Kidney capillary endothelial cell (primary cell): ENCODE measurements at regions not wholly inside any gene's neighbourhood (a gene's known extent, or its start where the extent isn't known, plus 50 kb on each side); places are given as distances from the start of the nearest gene placed in this dataset.
"Not testable (repeated sequence)": the region's sequence is repeated elsewhere in the genome, so short reads cannot be mapped to it uniquely, and the experiment has no call there.

Experiments used
- DNase-seq: peaks from one replicate; pipeline ENCODE4 v3.0.0-alpha.2; 2018; ENCODE audit warnings: low spot score

DNA sequence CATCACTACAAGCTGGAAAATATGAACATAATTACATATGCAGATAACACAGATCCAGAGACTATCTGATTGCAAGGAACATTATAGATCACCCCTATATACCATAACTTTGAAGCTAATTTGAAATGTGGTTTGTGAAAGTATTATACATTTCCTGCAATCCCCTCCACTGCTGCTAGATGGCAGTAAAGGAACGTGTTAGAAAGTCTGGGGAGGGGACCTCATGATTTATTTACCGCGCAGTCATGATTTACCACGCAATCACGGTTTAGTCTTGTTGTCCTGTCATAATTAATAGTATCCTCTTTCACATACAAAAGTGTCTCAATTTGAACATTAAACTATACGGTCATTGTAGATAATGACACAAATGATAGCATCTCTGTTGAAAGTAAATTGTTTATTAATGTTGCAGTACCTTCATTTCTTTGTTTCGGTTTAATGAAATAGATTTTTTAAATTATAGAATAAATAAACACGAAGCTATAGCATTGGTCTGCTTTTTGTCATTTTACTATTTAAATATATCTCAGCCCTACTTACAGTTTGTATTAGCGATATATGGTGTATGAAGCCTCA lies 145.3 kb upstream of the PRSS1 start:
- DNase-seq = peak; percentile 61

DNA sequence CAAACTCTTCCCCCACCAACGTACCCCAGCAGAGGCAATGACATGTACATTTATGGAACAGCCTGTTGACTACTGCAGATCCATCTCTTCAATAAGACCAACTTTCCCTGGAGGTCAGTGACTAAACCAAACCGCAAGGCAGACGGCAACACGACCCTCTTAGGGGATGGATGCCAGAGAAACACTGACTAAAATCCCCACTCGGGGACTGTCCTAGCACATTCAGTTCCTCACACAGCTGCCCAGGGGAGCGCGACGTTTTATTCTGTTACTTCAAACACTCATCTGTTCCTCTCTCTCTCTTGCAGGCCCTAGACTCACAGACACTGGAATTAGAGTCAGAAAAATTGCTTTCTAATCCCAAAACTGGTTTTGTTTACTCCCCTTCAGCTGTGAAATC lies 146.5 kb upstream of the PRSS1 start:
- DNase-seq = no peak

DNA sequence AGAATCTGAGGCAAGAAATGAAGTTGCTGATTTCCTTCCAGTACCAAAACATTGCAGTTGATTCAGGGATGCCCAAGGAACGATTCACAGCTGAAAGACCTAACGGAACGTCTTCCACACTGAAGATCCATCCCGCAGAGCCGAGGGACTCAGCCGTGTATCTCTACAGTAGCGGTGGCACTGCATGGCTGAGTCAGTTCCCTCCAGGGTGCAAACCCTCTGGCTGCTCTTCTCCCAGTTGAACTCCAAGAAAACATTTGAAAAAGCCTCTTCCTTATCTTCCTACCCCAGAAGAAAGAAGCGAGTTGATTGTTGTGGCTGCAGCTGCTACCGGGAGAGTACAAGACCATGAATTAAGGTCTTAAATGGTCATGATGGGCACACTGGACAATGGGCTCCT lies 147.1 kb upstream of the PRSS1 start:
- no peak for DNase-seq

DNA sequence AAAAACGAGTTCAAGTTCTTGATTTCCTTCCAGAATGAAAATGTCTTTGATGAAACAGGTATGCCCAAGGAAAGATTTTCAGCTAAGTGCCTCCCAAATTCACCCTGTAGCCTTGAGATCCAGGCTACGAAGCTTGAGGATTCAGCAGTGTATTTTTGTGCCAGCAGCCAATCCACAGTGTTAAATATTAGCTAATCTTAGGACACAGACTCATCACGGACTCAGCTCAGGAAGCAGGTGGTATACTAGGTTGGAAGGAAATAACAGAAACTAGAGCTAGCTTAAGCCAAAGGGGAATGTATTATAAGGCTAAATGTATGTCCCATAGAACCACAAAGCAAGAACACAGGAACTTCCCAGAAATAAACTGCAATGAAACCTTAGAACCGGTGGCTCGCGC lies 151.0 kb upstream of the PRSS1 start:
- DNase-seq = no peak

DNA sequence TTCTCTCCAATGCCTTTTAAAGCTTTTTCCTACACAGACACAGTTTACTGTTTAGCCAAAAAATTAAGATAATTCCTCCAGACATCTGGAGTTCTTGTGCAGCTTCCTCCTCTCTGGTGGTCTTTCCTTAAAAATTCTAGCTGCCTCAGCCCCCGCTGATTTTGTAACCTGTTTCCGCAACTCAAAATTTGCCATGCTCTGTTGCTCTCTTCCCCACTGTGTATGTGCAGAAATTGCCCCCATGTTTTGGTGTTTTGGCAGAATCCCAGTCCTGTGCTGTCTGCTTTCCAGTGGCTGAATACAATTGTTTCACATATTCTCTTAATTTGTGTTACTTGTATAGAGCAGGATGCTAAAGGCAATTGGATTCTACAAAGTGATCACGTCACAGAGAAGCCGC lies 151.7 kb upstream of the PRSS1 start:
- no peak for DNase-seq

DNA sequence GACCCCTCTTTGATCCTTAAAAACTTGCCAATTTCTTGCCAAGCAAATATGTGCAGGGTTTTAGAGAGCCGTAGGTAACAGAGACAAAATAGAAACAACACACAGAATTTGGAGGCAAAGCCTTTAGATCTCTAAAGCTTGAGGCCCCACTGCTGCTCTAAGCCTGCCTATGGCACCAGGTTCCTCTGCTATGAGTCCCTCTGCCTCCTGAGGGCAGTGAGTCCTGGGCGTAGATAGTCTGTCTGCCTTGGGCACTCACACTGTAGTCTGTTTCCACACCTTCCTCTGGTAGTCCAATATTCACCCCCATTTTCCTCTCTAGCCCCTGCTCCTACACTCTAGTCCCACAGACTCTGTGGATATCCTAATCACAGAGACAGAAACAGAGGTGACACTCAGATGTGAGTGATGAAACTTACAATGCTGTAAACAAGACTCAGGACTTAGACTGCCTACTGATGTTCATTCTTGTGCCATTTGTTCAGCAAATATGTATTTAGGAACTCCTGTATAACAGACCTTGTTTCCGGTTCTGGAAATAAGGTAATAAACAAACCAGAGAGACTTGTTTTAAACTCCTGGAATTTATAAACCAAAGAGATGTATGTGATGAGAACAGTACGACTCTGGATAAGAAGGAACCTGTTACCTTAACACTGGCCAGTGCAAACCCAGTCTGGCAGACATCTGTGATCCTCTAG lies 153.3 kb upstream of the PRSS1 start:
- no peak for DNase-seq

DNA sequence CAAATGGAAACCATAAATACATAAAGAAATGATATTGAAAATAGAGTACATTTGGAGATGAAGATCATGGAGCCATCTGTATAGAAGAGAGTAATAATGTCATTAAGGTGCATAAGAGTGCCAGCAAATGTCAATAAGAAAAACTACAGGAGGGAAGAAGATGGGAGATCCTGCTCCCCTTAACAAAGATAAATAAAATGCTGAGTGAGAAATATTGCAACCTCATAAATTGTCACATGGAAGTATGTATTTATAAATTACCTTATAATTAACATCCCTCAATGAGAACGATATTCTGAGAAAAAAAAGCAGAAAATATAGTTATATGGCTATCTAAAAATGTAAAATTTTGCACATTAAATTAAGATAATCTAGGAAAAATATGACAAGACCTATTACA lies 155.2 kb upstream of the PRSS1 start:
- DNase-seq = no peak

DNA sequence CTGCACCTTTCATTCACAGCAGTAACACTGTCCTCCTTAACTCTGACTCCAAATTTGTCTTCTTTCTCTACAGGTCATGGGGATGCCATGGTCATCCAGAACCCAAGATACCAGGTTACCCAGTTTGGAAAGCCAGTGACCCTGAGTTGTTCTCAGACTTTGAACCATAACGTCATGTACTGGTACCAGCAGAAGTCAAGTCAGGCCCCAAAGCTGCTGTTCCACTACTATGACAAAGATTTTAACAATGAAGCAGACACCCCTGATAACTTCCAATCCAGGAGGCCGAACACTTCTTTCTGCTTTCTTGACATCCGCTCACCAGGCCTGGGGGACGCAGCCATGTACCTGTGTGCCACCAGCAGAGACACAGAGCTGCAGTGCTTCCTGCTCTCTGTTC lies 156.2 kb upstream of the PRSS1 start:
- DNase-seq = no peak

DNA sequence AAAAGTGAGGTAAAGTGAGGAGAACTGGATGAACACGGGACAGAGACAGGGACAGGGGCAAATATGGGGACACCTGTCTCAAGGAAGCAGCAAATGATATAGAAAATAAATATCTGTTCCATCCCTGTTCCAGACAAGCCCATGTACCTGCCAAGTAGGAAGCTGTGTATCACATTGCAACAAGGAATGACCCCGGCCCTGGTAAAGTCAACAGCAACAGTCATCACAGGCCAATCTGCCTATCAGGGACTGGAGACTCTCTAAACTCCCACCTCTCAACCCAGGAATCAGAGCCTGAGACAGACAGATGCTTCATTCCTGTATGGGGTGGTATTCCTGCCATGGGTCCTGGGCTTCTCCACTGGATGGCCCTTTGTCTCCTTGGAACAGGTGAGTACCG lies 156.6 kb upstream of the PRSS1 start:
- DNase-seq = no peak

DNA sequence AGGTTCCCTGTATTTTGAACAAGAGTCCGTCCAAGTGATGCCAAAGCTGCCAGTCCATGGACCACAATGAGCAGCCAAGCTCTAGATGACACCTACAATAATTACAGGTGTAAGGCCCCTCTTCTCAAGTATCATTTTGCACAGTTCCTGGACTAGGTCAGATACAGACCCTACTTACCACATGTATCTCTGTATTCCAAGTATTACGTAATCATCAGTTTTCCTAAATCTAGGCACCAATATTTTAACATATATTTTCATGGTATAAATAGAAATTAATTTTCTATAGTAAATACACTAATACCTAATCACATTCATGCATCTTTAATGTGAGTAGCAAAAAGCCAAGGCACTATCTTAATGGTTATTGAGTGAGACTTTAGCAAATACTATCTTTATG lies 157.0 kb upstream of the PRSS1 start:
- DNase-seq = no peak

DNA sequence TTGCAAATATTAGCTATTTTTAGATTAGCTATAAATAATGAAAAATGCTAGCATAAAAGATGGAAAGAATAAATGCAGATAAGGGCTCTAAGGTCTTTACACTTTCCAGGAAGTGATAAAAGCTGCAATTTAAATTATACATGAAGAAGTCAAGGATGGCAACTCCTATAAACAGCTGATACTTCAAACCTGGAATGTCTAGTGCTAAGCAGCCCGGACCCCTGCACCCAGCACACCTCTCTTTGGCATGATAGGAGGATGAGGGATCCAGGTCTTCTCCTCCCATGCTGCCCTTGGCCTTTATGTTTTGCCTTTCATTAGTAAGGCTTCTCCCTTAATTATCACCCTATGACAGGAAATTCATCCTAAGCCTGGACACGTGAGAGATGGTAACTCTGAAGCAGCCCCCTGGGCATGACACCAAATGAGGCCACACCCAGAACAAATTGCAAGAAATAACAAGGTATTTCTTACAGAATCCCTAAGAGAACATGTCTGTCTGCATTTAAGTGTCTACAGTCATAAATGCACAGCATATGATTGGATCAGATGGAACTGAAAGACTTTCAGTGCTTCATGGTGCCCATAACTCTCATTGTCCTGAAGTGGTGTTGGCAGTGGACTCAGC lies 158.3 kb upstream of the PRSS1 start:
- DNase-seq = no peak

DNA sequence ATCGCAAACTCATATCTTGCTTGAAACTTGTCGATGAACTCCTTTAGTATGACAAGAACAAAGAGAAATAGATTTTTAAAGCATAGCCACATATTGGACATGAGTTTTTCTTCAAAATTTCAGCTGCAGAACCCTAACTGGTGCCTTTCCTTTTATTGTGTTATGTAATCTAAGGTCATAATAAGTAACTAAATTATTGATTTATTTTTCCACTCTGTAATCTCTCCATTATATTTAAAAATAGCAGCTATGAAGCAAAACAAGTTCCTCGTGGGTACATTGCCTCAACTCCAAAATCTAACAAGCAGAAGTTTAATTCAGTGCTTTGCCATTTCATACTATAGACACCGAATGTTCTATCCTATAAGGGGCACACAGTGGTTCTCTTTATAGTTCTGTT lies 159.2 kb upstream of the PRSS1 start:
- DNase-seq = no peak

DNA sequence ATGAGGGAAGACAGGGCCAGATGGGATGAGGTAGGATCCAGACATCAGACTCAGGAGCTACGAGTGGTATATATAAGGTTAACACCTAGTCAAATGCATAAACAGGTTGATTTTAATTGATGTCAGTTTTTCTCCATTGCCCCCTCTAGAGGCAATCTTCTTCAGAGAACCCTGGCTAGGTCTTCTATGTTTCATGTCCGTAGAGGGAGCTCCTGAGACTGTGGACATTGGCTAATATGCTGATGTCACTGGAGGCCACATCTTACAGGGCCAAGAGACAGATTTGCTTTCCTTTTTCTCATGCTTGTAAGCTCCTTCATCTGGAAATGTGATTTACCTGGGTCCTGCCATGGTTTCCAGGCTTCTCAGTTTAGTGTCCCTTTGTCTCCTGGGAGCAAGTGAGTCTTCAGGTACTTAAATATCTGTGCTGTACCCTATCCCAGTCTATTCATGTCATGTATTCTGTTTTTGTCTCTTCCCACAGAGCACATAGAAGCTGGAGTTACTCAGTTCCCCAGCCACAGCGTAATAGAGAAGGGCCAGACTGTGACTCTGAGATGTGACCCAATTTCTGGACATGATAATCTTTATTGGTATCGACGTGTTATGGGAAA lies 161.6 kb upstream of the PRSS1 start:
- peak; percentile 63 for DNase-seq

DNA sequence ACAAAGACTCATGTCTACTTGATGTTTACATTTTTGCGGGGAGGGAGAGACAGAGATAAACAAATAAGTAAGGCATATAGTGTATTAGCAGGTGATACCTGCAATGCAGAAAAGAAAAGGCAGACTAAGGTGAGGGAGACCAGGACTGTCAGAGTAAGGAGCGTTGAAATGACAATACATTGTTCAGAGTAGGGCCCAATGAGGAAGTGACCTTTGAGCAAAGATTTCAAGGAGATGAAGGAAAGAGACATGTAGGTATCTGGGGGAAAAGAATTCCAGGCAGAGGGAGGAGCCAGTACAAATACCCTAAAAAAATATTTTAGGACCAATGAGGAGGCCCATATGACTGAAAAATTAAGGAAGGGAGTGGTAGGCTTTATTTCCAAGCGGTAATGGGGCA lies 162.7 kb upstream of the PRSS1 start:
- DNase-seq = no peak

DNA sequence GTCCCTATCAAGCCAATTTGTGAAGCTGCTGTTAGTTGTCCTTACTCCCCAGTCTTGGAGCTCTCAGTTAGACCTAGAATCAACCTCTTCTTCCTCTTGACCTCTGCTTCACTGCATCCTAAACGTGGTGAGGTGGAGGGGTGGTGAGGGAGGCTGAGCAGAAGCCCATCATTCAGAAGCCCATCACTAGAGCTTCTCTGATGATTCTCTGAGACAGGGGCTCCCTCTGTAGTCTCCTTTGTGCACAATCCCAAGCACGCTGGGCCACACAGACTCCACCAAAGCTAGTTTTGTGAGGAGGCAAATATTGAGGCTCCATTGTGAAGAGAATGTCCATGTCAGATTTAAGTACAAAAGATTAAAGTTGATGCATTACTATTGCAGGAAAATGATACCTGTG lies 163.8 kb upstream of the PRSS1 start:
- no peak for DNase-seq

DNA sequence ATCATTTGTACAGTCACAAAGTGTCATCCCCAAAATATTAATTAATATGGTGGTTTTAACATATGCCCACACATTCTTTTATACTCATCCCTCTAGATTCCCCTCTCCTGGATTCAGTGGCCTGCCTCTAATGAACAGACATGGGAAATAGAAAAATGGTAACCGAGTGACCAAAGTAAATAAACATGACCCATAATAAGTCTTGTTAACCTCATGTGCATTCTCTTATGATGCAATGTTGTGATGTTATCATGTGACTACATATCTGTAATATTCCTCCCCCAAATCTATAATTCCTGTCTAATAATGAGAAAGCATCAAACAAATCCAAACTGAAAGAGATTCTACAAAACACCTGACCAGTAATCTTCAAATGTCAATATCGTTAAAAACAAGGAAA lies 164.5 kb upstream of the PRSS1 start:
- DNase-seq = no peak

DNA sequence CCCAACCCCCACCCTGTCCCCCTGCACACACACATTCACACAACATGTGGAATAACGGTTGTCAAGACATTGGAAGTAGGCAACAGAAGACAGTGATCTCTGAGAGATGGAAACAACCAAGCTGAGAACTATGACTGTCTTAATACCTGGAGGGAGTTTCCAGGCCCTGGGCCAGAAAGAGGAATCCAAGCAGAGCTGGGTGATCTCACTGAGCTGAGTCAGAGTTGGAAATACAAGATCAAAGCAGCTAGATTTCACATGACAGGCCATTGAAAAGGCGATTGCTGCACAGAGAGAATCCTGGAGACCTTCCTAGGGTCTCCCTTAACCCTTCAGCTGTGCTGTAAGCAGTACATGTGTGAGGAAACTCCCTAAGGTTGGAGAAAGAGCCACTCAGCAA lies 165.8 kb upstream of the PRSS1 start:
- DNase-seq = peak; percentile 63

DNA sequence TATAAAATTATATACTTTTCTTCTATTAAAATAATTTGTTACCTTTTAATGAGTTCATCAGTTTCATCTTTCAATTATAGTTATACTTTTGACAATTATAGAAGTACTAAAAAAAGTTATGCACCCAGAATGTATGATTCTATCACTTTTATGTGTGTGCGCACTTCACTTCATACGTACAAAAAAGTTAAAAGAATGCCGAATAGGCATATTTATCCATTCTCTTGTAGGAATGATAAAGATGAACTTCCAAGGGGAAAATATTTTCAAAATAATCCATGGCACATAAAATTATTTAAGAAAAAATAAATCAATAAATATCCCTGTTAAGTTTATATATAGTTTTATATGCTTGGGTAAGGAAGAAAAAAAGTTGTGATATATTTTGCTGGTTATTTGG lies 166.9 kb upstream of the PRSS1 start:
- DNase-seq = no peak

DNA sequence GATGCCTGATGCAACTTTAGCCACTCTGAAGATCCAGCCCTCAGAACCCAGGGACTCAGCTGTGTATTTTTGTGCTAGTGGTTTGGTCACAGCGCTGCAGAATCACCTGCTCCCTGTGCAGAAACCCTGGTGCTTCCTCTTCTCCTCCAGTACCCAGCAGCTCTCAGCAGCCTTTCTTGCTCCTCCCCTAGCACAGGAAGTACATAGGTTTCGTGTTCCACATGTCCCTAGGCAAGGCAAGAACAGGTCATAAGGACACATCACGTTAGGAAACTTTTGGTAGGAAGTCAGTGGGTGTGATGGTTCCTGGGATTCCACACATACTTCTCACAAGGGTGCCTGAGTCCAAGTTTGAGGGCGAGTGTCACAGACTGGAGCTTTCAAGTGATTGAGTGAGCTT lies 167.9 kb upstream of the PRSS1 start:
- DNase-seq = no peak

DNA sequence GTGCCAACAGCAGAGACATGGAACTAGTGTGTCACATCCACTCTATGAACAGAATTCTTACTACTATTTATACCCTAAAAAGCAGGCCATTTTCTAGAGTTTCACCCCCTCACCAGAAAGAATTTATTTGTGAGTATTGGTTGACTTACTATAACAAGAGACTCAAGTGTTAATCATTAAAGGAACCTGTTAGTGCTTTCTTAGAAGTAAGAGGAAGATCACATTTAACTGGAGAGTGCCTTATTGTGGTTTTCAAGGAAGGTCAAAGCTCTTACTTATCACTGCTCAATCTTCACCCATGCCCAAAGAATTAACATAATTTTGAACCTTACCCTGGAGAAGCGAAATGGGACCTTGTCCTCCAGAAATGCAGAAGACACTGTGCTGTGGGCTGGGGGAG lies 169.3 kb upstream of the PRSS1 start:
- DNase-seq = no peak

DNA sequence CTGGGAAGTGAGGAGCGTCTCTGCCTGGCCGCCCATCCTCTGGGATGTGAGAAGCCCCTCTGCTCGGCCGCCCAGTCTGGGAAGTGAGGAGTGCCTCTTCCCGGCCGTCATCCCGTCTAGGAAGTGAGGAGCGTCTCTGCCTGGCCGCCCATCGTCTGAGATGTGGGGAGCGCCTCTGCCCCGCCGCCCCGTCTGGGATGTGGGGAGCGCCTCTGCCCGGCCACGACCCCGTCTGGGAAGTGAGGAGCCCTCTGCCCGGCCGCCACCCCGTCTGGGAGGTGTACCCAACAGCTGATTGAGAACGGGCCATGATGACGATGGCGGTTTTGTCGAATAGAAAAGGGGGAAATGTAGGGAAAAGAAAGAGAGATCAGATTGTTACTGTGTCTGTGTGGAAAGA lies 173.9 kb upstream of the PRSS1 start:
- not testable (repeated sequence) for DNase-seq

DNA sequence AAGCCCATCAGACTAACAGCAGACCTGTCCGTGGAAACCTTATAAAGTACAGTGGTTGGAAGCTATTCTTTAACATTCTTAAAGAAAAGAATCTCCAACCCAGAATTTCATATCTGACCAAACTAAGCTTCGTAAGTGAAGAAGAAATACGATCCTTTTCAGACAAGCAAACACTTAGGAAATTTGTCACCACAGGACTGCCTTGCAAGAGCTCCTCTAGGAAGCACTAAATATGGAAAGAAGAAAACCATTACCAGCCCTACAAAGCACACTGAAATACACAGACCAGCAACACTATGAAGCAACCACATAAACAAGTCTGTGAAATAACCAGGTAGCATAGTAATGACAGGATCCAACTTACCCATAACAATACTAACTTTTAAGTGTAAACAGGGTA lies 177.7 kb upstream of the PRSS1 start:
- DNase-seq = no peak

DNA sequence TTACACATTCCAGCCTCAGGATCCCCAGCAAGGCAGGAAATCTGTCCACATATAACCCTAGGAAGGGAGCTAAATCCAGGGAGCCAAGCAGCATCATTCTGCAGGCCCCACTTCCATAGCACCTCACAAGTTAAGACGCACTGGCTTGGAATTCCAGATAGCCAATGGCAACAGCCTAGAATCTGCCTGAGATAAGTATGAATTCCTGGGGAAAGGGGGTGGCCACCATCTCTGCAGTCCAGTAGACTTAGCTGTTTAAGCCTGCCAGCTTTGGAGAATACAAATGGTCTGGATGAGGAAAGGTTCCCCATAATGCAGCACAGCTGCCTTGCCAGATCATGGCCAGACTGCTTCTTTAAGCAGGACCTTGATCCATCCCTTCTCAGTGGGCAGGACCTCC lies 179.4 kb upstream of the PRSS1 start:
- DNase-seq = no peak
